ENCODE measurements at regions not wholly inside any gene's neighbourhood (a gene's known extent, or its start where the extent isn't known, plus 50 kb on each side); places are given as distances from the start of the nearest gene placed in this dataset.

GRCh38 chr3:161852744-161853143, 356.1 kb downstream of the OTOL1 start:
- Histone ChIP-seq H3K27me3 (ENCODE audit: control insufficient read depth, insufficient read depth, low read length) (no peaks in the 10 kb centered on the region), H3K4me3 (replicated peaks in 1 of 4; ENCODE audit: control extremely low read depth in 1 of 4, insufficient read depth in 1 of 4, low read depth in 3 of 4, low read length in 4 of 4) (no peak overlapping the region), H3K4me2 (ENCODE audit: extremely low read depth, insufficient read depth, low read length) (no peak overlapping the region), H2AFZ (ENCODE audit: low read length) (no peak overlapping the region), H3K79me2 (ENCODE audit: control insufficient read depth, insufficient read depth, low read length) (no peaks in the 10 kb centered on the region), H3K9me3 (ENCODE audit: control insufficient read depth, insufficient read depth, low read depth, low read length) (no peaks in the 10 kb centered on the region), H3K9ac (ENCODE audit: insufficient read depth, low read length) (no peak overlapping the region), H3K4me1 (ENCODE audit: control insufficient read depth, extremely low read depth, insufficient read depth, low read length) (no peaks in the 10 kb centered on the region), H4K20me1 (ENCODE audit: control insufficient read depth, extremely low read depth, insufficient read depth, low read length) (no peaks in the 10 kb centered on the region), H3K36me3 (ENCODE audit: control insufficient read depth, insufficient read depth, low read length) (no peaks in the 10 kb centered on the region), H3K27ac (ENCODE audit: insufficient read depth, low read length) (no peak overlapping the region)
- TF ChIP-seq EZH2 (IDR thresholded peaks at IDR 0.05; ENCODE audit: low read length, missing control alignments) (no peak), CTCF (conservative IDR thresholded peaks at IDR 0.05 in 1 of 2, IDR thresholded peaks at IDR 0.05 in 1 of 2; ENCODE audit: low read depth in 1 of 2, low read length in 2 of 2) (no peak)
- no peak for DNase-seq (ENCODE audit: low read depth in 2 of 2)

DNA sequence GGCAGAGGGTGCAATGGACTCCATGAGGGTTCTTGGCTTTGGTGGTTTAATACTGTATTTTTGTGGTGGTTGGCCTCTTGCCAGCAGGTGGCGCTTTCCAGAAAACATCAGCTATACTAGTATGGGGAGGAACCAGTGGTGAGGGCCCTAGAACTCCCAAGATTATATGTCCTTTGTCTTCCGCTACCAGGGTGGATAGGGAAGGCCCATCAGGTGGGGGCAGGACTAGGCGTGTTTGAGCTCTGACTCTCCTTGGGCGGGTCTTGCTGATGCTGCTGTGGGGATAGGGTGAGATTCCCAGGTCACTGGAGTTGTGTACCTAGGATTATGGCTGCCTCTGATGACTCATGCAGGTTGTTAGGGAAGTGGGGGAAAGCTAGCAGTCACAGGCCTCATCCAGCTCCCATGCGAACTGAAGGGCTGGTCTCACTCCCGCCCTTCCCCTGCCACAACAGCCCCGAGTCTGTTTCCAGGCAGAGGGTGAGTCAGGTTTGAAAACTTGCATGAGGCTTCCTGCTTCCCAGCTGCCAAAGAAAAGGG, 357.7 kb downstream of the OTOL1 start:
- Histone ChIP-seq H3K4me1 (ENCODE audit: control insufficient read depth, extremely low read depth, insufficient read depth, low read length) (no peaks in the 10 kb centered on the region), H2AFZ (ENCODE audit: low read length) (no peak overlapping the region)

DNA sequence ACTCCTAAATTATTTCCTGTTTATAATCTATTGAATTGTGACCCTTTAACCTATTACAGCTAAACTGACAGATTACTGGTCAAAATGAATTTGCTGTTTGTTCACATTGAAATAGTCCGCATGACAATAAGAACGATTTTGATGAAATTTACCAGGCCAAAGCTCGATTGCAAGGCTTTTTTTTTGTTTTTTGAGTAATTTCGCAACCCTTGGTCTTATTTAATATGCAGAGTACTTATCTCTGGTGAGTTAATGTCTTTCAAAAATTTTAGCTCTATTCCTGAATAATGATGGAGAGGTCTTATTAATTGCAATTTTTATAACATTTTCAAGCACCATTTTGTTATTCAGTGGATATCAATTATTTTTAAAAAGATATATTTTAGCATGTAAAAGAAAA, 362.4 kb downstream of the OTOL1 start:
- no peaks in the 10 kb centered on the region for H3K4me1 ChIP-seq (ENCODE audit: control insufficient read depth, extremely low read depth, insufficient read depth, low read length)
- H3K27me3 ChIP-seq (ENCODE audit: control insufficient read depth, insufficient read depth, low read length), result no peaks in the 10 kb centered on the region
- no peak overlapping the region for H3K4me2 ChIP-seq (ENCODE audit: extremely low read depth, insufficient read depth, low read length)
- no peak overlapping the region for H3K9ac ChIP-seq (ENCODE audit: insufficient read depth, low read length)
- DNase-seq (ENCODE audit: low read depth in 2 of 2), result no peak
- H3K9me3 ChIP-seq (ENCODE audit: control insufficient read depth, insufficient read depth, low read depth, low read length), result no peaks in the 10 kb centered on the region
- TF ChIP-seq CTCF (conservative IDR thresholded peaks at IDR 0.05 in 1 of 2, IDR thresholded peaks at IDR 0.05 in 1 of 2; ENCODE audit: low read depth in 1 of 2, low read length in 2 of 2), result no peak
- no peak for TF ChIP-seq EZH2 (IDR thresholded peaks at IDR 0.05; ENCODE audit: low read length, missing control alignments)
- H2AFZ ChIP-seq (ENCODE audit: low read length), result no peak overlapping the region
- H3K36me3 ChIP-seq (ENCODE audit: control insufficient read depth, insufficient read depth, low read length), result no peaks in the 10 kb centered on the region
- no peak overlapping the region for H3K4me3 ChIP-seq (replicated peaks in 1 of 4; ENCODE audit: control extremely low read depth in 1 of 4, insufficient read depth in 1 of 4, low read depth in 3 of 4, low read length in 4 of 4)
- no peaks in the 10 kb centered on the region for H4K20me1 ChIP-seq (ENCODE audit: control insufficient read depth, extremely low read depth, insufficient read depth, low read length)
- no peak overlapping the region for H3K27ac ChIP-seq (ENCODE audit: insufficient read depth, low read length)
- H3K79me2 ChIP-seq (ENCODE audit: control insufficient read depth, insufficient read depth, low read length), result no peaks in the 10 kb centered on the region

More for the DNA sequence above, 357.7 kb downstream of the OTOL1 start:
- Histone ChIP-seq H3K79me2 (ENCODE audit: control insufficient read depth, insufficient read depth, low read length) (no peaks in the 10 kb centered on the region), H3K36me3 (ENCODE audit: control insufficient read depth, insufficient read depth, low read length) (no peaks in the 10 kb centered on the region), H3K4me2 (ENCODE audit: extremely low read depth, insufficient read depth, low read length) (no peak overlapping the region), H3K9me3 (ENCODE audit: control insufficient read depth, insufficient read depth, low read depth, low read length) (no peaks in the 10 kb centered on the region), H4K20me1 (ENCODE audit: control insufficient read depth, extremely low read depth, insufficient read depth, low read length) (no peaks in the 10 kb centered on the region), H3K27ac (ENCODE audit: insufficient read depth, low read length) (no peak overlapping the region), H3K4me3 (replicated peaks in 1 of 4; ENCODE audit: control extremely low read depth in 1 of 4, insufficient read depth in 1 of 4, low read depth in 3 of 4, low read length in 4 of 4) (no peak overlapping the region), H3K9ac (ENCODE audit: insufficient read depth, low read length) (no peak overlapping the region), H3K27me3 (ENCODE audit: control insufficient read depth, insufficient read depth, low read length) (no peaks in the 10 kb centered on the region)
- DNase-seq (ENCODE audit: low read depth in 2 of 2), result peak; percentile 57 to 93
- TF ChIP-seq CTCF (conservative IDR thresholded peaks at IDR 0.05 in 1 of 2, IDR thresholded peaks at IDR 0.05 in 1 of 2; ENCODE audit: low read depth in 1 of 2, low read length in 2 of 2), result no peak
- TF ChIP-seq EZH2 (IDR thresholded peaks at IDR 0.05; ENCODE audit: low read length, missing control alignments), result no peak
